Fibroblast of lung (primary cell): ENCODE measurements at regions not wholly inside any gene's neighbourhood (a gene's known extent, or its start where the extent isn't known, plus 50 kb on each side); places are given as distances from the start of the nearest gene placed in this dataset.

Experiments
- EZH2 ChIP-seq: IDR thresholded peaks from 2 replicates; pipeline ENCODE4 v1.5.1; 2012; ENCODE audit warnings: low read length, control low read depth, mild to moderate bottlenecking; ENCODE audit errors: missing control alignments
- TF ChIP-seq, protein P1 (sequence below), 2 donors: IDR thresholded peaks in 1 of 2; conservative IDR thresholded peaks in 1 of 2; 1 replicate in 1 of 2; 2 replicates in 1 of 2; pipeline ENCODE4 v1.5.1; 2011 to 2012; ENCODE audit warnings: low read length in 2 of 2, control low read depth in 1 of 2, inconsistent platforms in 1 of 2, low read depth in 1 of 2, mild to moderate bottlenecking in 1 of 2

DNA sequence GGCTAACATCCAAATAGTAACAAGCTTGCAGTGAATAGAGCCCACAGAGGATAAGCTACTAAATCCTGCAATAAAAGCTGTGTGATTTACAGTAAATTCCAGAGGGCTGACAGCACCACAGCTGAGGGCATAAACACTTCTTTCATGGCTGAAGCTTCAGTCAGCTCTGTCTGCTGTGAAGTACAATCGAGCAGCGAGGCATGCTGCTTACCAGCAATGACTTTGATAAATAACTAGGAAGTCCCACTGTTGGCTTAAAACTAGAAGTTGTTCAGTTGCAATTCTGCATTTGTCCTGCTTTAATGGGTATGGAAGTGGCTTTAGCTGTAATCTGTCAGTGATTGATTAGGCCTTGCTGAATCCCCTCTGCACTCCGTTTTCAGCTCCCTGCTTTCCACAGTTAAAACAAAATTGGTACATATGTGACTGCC is 65.2 kb upstream of the FIGN start:
- TF ChIP-seq, protein P1, sequence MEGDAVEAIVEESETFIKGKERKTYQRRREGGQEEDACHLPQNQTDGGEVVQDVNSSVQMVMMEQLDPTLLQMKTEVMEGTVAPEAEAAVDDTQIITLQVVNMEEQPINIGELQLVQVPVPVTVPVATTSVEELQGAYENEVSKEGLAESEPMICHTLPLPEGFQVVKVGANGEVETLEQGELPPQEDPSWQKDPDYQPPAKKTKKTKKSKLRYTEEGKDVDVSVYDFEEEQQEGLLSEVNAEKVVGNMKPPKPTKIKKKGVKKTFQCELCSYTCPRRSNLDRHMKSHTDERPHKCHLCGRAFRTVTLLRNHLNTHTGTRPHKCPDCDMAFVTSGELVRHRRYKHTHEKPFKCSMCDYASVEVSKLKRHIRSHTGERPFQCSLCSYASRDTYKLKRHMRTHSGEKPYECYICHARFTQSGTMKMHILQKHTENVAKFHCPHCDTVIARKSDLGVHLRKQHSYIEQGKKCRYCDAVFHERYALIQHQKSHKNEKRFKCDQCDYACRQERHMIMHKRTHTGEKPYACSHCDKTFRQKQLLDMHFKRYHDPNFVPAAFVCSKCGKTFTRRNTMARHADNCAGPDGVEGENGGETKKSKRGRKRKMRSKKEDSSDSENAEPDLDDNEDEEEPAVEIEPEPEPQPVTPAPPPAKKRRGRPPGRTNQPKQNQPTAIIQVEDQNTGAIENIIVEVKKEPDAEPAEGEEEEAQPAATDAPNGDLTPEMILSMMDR (conservative IDR thresholded peaks at IDR 0.05 in 1 of 2, IDR thresholded peaks at IDR 0.05 in 1 of 2; ENCODE audit: low read depth in 1 of 2, low read length in 2 of 2): no peak
- TF ChIP-seq EZH2: no peak
